NCI-H1694 treated with DMSO at 0.1 percent for 48 hours (cell line): ENCODE measurements at regions not wholly inside any gene's neighbourhood (a gene's known extent, or its start where the extent isn't known, plus 50 kb on each side); places are given as distances from the start of the nearest gene placed in this dataset.

Source experiments
- DNase-seq: peaks from one replicate; lab custom pipeline; 2025; lab: John Stamatoyannopoulos, UW

DNA sequence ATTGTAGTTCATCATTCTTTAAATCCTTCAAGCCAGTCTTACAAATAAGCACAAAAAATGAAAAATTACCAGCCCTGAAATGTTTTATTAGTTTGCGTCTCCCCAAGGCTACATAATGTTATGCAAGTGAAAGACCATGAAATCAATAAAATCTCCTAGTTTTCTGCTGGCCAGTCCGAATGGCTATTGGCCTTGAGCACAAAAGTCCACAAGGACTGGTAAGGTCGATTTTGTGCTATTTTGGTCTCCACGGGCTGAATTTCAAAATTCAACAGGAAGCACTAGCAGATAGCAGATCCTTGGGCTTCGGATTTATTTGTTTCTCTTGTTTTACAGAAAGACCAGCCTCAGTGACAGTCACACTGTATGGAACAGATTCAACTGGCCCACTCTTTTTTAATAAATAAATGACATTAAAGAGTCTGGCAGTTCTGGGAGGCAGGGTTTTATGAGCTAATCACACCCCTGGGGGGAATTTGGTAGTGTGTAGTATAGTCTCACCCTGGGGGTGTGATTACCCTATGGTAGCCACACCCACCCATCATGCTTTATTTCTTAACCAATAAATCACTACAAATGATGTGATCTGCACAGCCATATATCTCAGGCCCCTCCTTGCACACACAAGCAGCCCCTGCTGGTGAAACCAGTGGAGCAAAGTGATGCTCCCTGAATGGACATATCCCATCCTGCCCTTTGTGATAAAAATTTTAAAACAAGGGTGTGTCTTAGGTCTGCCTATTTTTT lies 51.1 kb upstream of the TMEM33 start:
- DNase-seq = no peak

GRCh38 chr4:41882625-41883347 lies 52.4 kb upstream of the TMEM33 start:
- peak; percentile 56 for DNase-seq

DNA sequence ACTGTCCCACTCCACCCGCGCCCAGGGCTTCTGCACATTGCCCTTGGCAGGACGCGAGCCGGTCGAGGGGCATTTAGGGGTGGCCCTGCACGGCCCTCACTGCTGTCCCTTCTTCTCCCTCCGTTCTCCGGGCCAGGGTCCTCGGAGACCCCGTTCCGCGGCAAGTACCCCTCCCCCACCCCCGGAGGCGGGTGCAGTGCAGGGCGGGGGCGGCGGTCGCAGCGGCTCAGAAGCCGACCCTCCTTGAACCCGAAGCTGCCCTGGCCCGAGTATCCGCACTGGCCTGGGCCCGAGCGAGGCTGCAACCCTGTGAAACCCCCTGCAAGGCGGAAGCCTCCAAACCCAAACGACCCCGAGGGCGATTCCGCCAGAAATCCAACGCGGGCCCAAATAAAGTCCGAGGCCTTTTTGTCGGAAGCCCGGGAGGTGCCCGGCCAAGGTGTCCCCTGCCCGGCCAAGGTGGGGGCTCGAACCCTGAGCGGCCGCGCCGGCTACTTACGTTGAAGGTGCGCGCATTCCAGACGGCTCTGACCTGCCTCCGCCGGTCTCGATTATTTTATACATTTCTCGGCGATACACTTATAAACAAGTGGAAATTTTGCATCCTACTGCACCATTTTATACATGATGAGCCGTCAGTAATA lies 53.1 kb upstream of the TMEM33 start:
- DNase-seq = no peak

DNA sequence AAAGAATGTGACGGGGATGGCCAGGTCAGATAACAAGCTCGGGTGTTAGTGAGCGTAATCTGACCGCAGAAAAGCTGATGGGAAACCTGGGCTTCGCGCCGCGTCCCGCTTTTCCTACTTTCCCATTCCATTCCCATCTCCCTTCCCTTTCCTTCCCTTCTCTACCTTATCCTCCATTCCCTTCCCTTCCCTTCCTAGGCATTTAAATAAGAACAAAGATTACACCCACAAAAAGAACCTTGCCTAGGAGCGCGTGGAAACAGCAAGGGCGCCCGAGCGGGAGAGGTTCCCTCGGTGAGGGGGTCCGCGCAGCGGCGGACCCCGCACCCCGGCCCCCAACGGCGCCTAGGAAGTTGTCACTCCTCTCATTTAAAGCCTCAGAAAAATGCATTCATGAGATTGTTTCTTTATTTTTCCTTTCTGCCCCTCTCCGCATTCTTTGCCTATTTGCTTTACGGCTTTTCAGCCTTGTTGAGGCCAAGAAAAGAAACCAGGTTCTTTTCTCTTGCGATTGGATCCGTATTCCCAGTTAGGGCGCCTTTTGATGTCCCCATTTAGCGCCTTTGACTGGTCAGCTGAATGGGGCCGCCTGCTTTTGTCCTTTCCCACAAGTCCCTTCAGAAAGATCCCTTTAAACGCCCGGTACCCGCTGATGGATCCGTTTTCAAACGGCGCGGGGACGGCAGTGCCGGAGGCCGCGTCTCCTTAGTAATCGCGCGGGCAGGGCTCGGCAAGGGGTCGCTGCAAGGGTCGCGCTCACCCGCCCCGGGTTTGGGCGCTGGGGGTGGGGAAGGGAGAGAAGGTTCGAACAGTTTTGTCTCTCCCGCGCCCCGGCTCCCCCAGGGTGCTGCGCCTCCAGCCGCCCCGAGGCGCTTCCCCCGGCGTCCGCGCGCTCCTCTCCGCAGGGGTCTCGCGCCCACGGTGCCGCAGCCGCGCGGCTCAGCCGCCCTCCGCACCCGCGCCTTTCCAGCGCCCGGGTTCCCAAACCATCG lies 54.1 kb upstream of the TMEM33 start:
- no peak for DNase-seq

- DNase-seq = no peak
These were observed 55.0 kb upstream of the TMEM33 start for GRCh38 chr4:41880022-41880837.

- no peak for DNase-seq
These were observed 55.7 kb upstream of the TMEM33 start for GRCh38 chr4:41879552-41879951.

GRCh38 chr4:41878991-41879491 lies 56.2 kb upstream of the TMEM33 start:
- DNase-seq = no peak

GRCh38 chr4:41878170-41878969 lies 56.9 kb upstream of the TMEM33 start:
- no peak for DNase-seq

DNA sequence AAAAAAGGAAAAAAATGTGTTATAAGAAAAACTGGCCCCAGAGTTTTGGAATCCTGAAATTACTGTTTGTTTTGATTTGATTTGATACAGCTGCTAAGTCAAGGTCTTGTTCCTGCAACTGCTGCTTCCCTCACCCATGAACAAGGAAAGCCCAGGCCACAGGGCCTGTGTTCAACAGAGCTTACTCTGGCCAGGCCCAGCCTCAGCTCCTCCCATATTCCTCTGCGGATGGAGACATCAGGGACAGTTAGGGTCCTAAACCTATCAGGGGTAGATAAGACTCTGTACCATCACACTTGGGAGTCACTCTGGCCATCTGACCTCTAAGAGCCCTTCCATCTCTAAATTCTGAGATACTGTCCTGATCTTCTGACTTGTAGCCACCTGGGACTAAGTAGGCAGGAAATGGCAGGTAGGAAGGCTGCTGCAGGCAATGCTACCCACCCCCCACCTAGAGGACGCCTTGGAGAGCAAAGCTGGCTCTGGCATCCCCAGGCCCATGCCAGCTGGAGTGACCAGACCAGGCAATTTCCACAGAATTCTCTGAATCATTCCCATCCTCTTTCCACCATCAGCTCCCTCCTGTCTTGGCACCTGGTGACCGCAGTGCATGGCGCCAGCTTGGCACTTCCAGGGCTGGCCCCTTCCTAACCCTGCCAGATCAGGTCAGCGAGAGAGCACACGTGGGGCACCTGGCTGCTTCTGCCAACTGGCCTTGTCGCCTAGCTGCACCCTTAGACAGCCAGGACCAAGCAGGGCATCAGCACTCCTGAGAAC lies 58.0 kb upstream of the TMEM33 start:
- no peak for DNase-seq

DNA sequence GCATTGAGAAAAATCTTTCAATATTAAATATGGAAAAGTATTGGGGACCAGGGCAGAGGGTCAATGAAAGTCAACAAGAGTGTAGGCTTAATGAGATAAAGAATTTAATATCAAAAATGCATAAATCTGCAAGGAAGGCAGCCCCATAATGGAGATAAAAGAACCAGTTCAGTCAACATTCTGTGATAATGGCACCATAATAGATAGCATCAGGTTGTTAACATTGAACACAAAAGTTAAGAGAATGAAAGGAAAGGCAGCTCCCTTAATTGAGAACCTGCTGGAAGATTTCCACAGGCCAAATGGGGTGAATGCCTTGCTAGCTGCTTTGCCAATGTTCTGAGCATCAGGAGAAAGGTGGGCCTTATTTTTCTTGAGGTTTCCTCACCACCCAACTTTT lies 60.4 kb upstream of the TMEM33 start:
- DNase-seq = no peak

- no peak for DNase-seq
These were observed 60.8 kb upstream of the TMEM33 start for GRCh38 chr4:41874398-41874797.

- no peak for DNase-seq
These were observed 61.6 kb upstream of the TMEM33 start for GRCh38 chr4:41873380-41874295.

GRCh38 chr4:41870035-41870434 lies 65.2 kb upstream of the TMEM33 start:
- DNase-seq = no peak

DNA sequence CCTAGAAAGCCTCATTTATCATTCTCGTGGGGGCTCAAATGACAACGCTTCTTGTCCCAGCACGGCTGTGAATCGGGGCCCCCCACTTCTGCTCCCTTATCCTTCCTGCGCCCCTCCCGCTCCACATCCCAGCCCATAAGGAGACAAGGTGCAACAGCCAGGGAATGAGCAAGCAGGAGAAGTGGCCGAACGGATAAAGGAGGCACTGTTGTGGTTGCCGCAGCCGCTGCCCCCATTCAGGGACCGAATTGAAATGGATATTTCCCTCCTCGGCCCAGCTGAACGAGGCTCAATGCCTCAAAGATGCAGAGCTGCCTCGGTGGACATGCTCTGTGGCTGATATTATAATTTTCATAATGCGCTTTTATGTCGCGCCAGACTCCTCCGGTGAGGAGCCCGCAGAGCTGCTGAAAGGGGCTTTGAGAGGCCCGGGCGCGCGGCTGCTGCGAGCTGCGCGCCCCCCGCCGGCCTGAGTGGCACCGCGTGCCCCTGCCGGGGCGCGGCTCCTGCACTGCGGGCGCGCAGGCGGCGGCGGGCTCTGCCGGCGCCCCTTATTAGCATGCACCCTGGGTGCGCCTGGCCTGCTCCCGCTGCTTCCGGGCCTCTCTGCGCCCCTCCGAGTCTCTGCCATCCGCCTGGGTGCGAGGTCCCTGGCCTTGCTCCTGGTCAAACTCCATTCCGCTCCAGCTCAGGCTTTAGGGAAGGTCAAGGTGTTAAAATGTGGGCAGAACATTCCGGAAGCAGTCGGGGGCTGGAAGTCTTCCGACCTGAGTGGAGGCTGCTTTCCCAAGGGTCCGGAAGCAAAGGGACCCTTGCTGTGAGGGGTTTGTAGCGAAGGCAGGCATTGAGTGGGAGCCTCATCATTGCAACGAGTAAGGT lies 68.2 kb upstream of the TMEM33 start:
- no peak for DNase-seq

DNA sequence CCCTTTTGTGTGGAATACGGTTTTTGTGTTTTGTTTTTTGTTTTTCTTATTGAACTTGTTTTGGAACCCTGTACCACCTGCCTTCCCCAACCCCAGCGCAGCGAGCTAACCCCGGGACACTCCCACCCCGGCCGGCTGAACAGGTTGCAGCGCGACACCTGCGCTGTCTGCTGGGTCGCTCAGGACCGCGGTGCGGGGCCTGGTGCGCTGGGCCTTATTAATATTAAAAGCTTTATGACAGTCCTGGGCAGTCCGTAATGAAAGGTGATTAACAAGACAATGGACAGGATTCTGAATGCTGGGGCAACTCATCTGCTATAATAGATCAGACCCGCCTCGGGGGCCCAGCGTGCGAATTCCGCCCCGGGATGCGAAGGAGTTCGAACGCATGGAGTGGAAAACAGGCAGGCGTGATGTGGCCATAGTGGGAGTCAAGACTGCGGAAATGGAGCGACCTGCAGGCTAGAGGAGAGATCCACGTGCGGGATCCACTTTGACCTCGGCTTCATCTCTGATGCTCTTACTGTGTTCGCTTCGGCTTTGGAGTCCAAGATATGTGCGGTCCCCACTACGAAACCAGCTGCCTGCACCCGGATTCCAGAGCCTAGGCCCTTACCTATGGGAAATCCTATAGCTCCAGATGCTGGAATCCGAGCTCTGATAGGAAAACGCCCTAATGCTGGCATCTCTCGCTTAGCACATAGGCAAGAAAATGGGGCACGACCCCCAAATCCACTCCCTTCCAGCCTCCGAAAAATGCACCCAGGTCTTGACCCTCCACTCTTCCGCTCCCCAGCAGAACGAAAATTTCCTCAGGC lies 69.0 kb upstream of the TMEM33 start:
- no peak for DNase-seq

DNA sequence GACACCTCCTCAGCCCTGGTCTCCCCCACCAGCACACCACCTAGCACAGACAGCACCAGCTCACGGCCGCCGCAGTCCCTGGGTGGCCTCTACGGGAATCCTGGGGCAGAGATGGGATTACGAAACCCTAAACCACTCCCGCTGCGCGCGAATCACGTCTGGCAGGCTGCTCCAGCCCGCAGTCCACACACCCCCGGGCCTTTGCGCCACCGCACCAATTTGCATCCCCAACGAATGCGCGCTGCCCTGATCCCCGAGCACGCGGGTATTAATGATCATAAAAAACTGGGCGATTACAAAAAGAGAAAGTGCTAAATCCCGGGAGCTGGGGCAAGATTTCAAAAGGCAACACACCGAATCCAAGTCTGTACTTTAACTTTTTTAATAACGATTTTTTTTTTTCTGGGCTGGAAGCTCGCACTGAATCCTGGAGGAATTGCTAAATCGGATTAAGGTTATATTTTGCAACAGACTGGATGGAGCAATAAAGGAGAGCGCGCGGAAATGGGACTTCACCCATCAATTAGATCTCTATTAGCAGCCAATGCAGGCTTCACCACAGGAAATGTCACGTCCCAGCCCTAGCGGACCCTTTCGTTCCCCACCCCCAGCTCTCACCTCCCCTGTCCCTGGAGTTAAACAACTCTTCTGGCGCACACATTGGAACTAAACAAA lies 69.8 kb upstream of the TMEM33 start:
- no peak for DNase-seq
